ENCODE measurements at regions not wholly inside any gene's neighbourhood (a gene's known extent, or its start where the extent isn't known, plus 50 kb on each side); places are given as distances from the start of the nearest gene placed in this dataset.
"Not testable (repeated sequence)": the region's sequence is repeated elsewhere in the genome, so short reads cannot be mapped to it uniquely, and the experiment has no call there.

GRCh38 chr2:6140509-6140908 lies 448.3 kb downstream of the SOX11 start:
- Histone ChIP-seq H3K27ac (no peak overlapping the region), H3K9me3 (no peaks in the 10 kb centered on the region), H3K4me1 (no peaks in the 10 kb centered on the region), H3K4me3 (no peak overlapping the region), H3K36me3 (no peaks in the 10 kb centered on the region), H3K27me3 (no peaks in the 10 kb centered on the region)
- no peak for DNase-seq
- in situ Hi-C loops (cut with MboI; ENCODE audit: low sequenced_read_pairs in 4 of 4): no loop called here
- ATAC-seq: no peak
- no peak for TF ChIP-seq POLR2A (IDR thresholded peaks at IDR 0.05)
- no peak for TF ChIP-seq CTCF (IDR thresholded peaks at IDR 0.05 in 4 of 5, conservative IDR thresholded peaks at IDR 0.05 in 1 of 5)
- intact Hi-C loops (cut with DNase I; ENCODE audit: low total_unique reads): no loop called here

GRCh38 chr2:6143812-6144211 lies 451.6 kb downstream of the SOX11 start:
- Histone ChIP-seq H3K27me3 (no peaks in the 10 kb centered on the region), H3K36me3 (no peaks in the 10 kb centered on the region), H3K4me1 (no peaks in the 10 kb centered on the region), H3K4me3 (no peak overlapping the region), H3K27ac (no peak overlapping the region), H3K9me3 (no peaks in the 10 kb centered on the region)
- TF ChIP-seq CTCF (IDR thresholded peaks at IDR 0.05 in 4 of 5, conservative IDR thresholded peaks at IDR 0.05 in 1 of 5) (no peak), POLR2A (IDR thresholded peaks at IDR 0.05) (no peak)
- intact Hi-C loops (cut with DNase I; ENCODE audit: low total_unique reads) (no loop called here), in situ Hi-C loops (cut with MboI; ENCODE audit: low sequenced_read_pairs in 4 of 4) (no loop called here)
- ATAC-seq: no peak
- no peak for DNase-seq

- H3K4me1 ChIP-seq; intact Hi-C loops (cut with DNase I; ENCODE audit: low total_unique reads); H3K27me3 ChIP-seq; DNase-seq; H3K27ac ChIP-seq; ATAC-seq; H3K4me3 ChIP-seq; in situ Hi-C loops (cut with MboI; ENCODE audit: low sequenced_read_pairs in 4 of 4); H3K9me3 ChIP-seq; H3K36me3 ChIP-seq: not testable (repeated sequence)
Measured at GRCh38 chr2:6147215-6147614, 455.0 kb downstream of the SOX11 start.

- intact Hi-C loops (cut with DNase I; ENCODE audit: low total_unique reads): no loop called here
Measured at GRCh38 chr2:6148882-6149281, 456.7 kb downstream of the SOX11 start.

GRCh38 chr2:6159606-6160005 lies 467.4 kb downstream of the SOX11 start:
- intact Hi-C loops (cut with DNase I; ENCODE audit: low total_unique reads): no loop called here
- H3K4me3 ChIP-seq: no peak overlapping the region
- no peak for DNase-seq

More at GRCh38 chr2:6148882-6149281, 456.7 kb downstream of the SOX11 start:
- H3K9me3 ChIP-seq: no peaks in the 10 kb centered on the region
- no peaks in the 10 kb centered on the region for H3K4me1 ChIP-seq
- ATAC-seq (no peak), DNase-seq (no peak)
- H3K27ac ChIP-seq: no peak overlapping the region
- H3K36me3 ChIP-seq: no peaks in the 10 kb centered on the region
- H3K27me3 ChIP-seq: no peaks in the 10 kb centered on the region
- in situ Hi-C loops (cut with MboI; ENCODE audit: low sequenced_read_pairs in 4 of 4): no loop called here
- no peak for TF ChIP-seq POLR2A (IDR thresholded peaks at IDR 0.05)
- TF ChIP-seq CTCF (IDR thresholded peaks at IDR 0.05 in 4 of 5, conservative IDR thresholded peaks at IDR 0.05 in 1 of 5): no peak
- no peak overlapping the region for H3K4me3 ChIP-seq

More at GRCh38 chr2:6159606-6160005, 467.4 kb downstream of the SOX11 start:
- no peak overlapping the region for H3K27ac ChIP-seq
- H3K27me3 ChIP-seq: no peaks in the 10 kb centered on the region
- TF ChIP-seq POLR2A (IDR thresholded peaks at IDR 0.05) (no peak), CTCF (IDR thresholded peaks at IDR 0.05 in 4 of 5, conservative IDR thresholded peaks at IDR 0.05 in 1 of 5) (no peak)
- H3K9me3 ChIP-seq: no peaks in the 10 kb centered on the region
- no peak for ATAC-seq
- no peaks in the 10 kb centered on the region for H3K36me3 ChIP-seq
- in situ Hi-C loops (cut with MboI; ENCODE audit: low sequenced_read_pairs in 4 of 4): no loop called here
- H3K4me1 ChIP-seq: no peaks in the 10 kb centered on the region

Data from gastrocnemius medialis (tissue), 4 donors.